Right renal pelvis (tissue), 4 donors: ENCODE measurements at regions not wholly inside any gene's neighbourhood (a gene's known extent, or its start where the extent isn't known, plus 50 kb on each side); places are given as distances from the start of the nearest gene placed in this dataset.

Experiments
- DNase-seq, 4 donors: peaks; one replicate each; pipeline ENCODE4 v3.0.0-alpha.2; 2013; ENCODE audit warnings: low read depth in 4 of 4, low spot score in 3 of 4, missing footprints in 1 of 4

DNA sequence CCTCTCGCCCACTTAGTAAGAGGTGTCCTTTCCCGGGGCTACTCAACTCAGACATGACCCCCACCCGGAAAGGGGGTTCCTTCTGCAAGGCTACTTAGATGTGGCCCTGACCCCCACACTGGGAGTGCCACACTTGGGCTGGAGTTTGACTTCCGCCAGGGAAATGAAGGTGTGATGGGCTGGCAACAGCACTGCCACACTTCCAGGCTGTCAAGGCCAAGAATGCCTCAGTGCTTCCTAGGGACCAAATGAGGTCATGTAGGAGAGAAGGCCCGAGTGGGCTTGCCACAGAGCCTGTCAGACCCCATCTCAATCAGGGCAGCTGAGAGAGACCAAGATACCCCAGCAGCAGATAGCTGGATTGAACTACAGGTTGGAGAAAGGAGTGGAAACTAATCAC is 55.5 kb downstream of the DRD1 start:
- no peak for DNase-seq

GRCh38 chr5:175387144-175387543 is 56.8 kb downstream of the DRD1 start:
- no peak for DNase-seq

- no peak for DNase-seq
Observed at GRCh38 chr5:175386526-175386925, 57.5 kb downstream of the DRD1 start.

GRCh38 chr5:175385691-175386362 is 58.2 kb downstream of the DRD1 start:
- DNase-seq, result no peak

- DNase-seq, result no peak
Observed at GRCh38 chr5:175384724-175385552, 59.0 kb downstream of the DRD1 start.

GRCh38 chr5:175383350-175383749 is 60.6 kb downstream of the DRD1 start:
- DNase-seq, result no peak

DNA sequence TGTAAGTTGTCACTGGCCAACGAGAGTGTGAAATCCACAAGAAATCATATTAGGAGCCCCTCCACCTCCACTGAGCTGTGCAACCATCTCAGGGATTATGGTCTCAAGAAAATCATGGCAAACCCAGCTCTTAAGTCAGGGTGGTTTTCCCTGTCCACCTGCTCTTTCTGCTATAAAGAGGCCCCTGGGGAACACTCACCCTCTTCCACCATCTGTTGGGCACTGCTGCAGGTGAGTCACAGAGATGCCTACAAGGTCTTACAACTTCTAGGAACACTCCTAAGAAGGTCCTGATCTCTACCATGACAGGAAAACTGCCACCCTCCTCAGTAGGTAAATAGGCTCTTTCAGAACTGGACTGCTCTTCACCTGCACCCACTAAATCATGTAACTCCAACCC is 61.8 kb downstream of the DRD1 start:
- no peak for DNase-seq

GRCh38 chr5:175381130-175381529 is 62.9 kb downstream of the DRD1 start:
- no peak for DNase-seq

DNA sequence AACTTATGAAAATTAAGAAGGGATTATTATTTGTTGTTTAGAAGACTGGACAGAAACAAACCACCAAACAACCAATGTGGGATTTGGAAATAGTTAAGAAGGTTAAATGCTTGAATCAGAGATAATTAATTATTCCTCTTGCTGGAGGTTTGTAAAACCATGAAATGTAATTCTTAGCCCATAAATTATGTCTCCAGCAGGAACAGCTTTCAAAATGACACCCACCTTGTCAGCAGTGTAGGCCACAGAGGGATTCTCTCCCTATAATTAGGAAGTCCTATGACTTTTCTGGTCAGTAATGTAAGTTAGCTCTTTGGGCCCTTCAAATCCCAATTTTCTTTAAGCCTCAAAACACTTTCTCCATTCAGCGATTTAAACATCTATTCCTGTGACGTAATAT is 63.3 kb downstream of the DRD1 start:
- no peak for DNase-seq

DNA sequence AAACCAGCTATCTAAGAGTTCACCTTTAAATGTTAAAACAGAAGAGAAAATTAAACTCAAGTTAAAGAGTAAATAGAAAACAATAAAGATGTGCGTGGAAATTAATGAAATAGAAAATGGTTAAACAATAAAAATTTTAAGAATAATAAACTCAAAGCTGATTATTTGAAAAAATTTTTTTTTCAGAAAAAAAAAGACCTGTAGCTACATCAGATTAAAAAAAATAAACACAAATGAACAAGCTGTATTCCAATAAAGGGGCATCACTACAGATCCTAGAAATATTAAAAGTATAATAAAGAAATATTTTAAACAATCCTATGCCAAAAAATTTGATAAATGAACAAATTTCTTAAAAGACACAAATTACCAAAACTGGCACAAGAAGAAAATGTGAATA is 64.1 kb downstream of the DRD1 start:
- DNase-seq, result no peak

GRCh38 chr5:175378444-175379028 is 65.4 kb downstream of the DRD1 start:
- peak; percentile 12 to 30 (median 24) for DNase-seq

- DNase-seq, result no peak
Observed at GRCh38 chr5:175377816-175378215, 66.2 kb downstream of the DRD1 start.

GRCh38 chr5:175374166-175374875 is 69.7 kb downstream of the DRD1 start:
- DNase-seq, result no peak

DNA sequence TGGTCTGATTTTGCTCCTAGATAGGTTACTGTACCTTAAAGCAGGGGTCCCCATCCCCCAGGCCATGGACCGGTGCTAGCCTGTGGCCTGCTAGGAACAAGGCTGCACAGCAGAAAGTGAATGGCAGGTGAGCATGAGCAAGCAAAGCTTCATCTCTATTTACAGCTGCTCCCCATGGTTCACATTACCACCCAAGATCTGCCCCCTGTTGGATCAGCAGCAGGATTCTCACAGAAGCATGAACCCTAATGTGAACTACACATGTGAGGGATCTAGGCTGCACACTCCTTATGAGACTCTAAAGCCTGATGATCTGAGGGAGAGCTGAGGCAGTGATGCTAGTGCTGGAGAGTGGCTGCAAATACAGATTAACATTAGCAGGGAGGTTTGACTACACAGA is 78.1 kb downstream of the DRD1 start:
- no peak for DNase-seq

- DNase-seq, result no peak
Observed at GRCh38 chr5:175363300-175363699, 80.7 kb downstream of the DRD1 start.

GRCh38 chr5:175357995-175358394 is 86.0 kb downstream of the DRD1 start:
- no peak for DNase-seq

DNA sequence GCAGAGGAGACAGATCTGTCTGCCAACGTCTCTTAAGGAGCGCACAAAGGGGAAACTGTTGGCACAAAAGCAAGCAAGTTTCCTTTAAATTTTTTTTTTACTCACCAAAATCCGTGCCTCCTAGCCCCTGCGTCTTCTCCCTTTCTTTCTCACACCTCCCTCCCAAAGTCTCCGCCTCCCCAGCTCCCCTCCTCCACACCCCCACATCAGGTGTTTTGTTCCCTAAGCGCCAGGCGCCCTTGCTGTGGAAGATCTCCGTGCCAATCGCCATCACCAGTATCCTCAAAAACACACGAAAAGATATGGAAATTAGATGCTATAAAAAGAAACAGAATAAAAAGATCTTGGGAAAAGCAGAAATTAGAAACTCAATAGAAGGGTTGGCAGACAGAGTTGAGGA is 87.6 kb downstream of the DRD1 start:
- no peak for DNase-seq

DNA sequence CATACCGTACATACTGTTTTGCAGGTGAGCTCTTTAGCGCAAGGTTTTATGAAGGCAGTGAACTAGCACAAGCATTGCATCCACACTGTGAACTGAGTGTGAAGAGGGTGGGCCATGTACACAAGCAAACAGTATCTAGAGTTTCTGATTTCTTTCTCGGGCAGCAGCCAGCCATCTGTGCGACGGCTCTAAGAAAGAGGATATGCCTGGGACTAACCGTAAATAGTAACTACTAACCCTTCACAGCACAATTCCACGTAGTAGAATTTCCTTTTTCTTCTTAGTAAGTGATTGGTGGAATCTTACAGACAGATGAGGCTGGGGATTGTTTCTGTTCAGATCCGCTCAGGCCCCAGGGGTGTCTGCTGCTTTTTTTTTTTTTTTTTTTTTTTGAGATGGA is 89.0 kb downstream of the DRD1 start:
- no peak for DNase-seq

- no peak for DNase-seq
Observed at GRCh38 chr5:175353926-175354325, 90.1 kb downstream of the DRD1 start.

- DNase-seq, result no peak
Observed at GRCh38 chr5:175351897-175352590, 91.9 kb downstream of the DRD1 start.

- no peak for DNase-seq
Observed at GRCh38 chr5:175351126-175351525, 92.9 kb downstream of the DRD1 start.
